ENCODE measurements at regions not wholly inside any gene's neighbourhood (a gene's known extent, or its start where the extent isn't known, plus 50 kb on each side); places are given as distances from the start of the nearest gene placed in this dataset.

DNA sequence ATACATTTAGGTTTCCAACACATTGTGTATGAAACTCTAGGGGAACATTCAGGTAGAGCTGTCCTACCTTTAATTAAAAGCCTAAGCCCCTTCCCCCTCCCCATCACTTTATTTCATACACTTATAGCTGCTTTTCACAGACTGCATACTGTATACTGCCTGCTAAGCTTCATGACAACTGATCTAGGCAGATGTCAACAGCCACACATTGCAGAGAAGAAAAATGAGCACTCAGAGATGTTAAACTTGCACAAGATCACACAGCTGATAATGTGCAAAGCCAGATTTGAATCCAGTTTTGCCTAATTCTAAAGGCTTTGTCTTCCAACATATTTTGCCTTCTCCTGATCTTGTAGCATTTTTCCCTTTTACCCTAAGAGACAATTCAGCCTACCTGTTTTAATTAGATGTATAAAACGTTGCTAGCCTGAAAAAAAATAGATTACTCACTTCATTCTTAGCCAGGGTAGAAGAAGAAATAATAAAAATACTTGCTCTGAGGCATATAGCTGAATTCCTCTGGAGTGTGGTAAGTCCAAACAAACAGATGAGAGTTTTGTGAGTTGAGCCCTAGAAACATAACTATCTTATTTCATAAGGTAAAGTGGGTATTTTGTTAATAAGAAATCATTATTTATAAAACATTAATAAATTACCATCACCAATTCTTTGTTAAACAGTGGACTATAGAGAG is 56.9 kb upstream of the CAST start:
- intact Hi-C loops (cut with DNase I), result loop anchor here (10.0 kb wide), 1 partner anchor 960 kb away; the partner anchor contains the start of gene RFESD
- TF ChIP-seq CTCF (IDR thresholded peaks at IDR 0.05), result no peak

GRCh38 chr5:96609369-96609768 is 52.8 kb upstream of the CAST start:
- Histone ChIP-seq H3K4me3 (no peak overlapping the region), H3K27ac (no peak overlapping the region), H3K27me3 (no peaks in the 10 kb centered on the region), H3K36me3 (no peaks in the 10 kb centered on the region), H3K4me1 (peaks cover 0 to 5% (median 2%) of the 10 kb centered on the region in 4 donors), H3K9me3 (no peaks in the 10 kb centered on the region)
- TF ChIP-seq POLR2A (IDR thresholded peaks at IDR 0.05) (no peak), CTCF (IDR thresholded peaks at IDR 0.05) (no peak), EP300 (IDR thresholded peaks at IDR 0.05) (no peak), POLR2AphosphoS5 (IDR thresholded peaks at IDR 0.05) (no peak)
- intact Hi-C loops (cut with DNase I), result loop anchor here (10.0 kb wide), 1 partner anchor 965 kb away; the partner anchor contains the start of gene RFESD
- 0 to 44% methylated on average over 1 of the region's 1 CpG for WGBS, 2 donors
- no peak for DNase-seq

More for the DNA sequence above, 56.9 kb upstream of the CAST start:
- no peak for DNase-seq
- no peak overlapping the region for H3K4me3 ChIP-seq
- H3K27ac ChIP-seq, result no peak overlapping the region
- no peaks in the 10 kb centered on the region for H3K36me3 ChIP-seq
- no peaks in the 10 kb centered on the region for H3K9me3 ChIP-seq
- no peaks in the 10 kb centered on the region for H3K4me1 ChIP-seq
- H3K27me3 ChIP-seq, result no peaks in the 10 kb centered on the region
- WGBS, 2 donors, result 42 to 73% methylated on average over 1 of the region's 1 CpG

- no peak for DNase-seq
- Histone ChIP-seq H3K36me3 (no peaks in the 10 kb centered on the region), H3K4me3 (no peak overlapping the region), H3K27ac (no peak overlapping the region), H3K9me3 (no peaks in the 10 kb centered on the region), H3K4me1 (peaks cover 0 to 10% (median 3%) of the 10 kb centered on the region in 4 donors), H3K27me3 (no peaks in the 10 kb centered on the region)
- intact Hi-C loops (cut with DNase I), result loop anchor here (5.0 to 10.0 kb wide), 3 partner anchors 194 to 552 kb away; partner anchors contain the start of genes ERAP1 and ERAP2
- WGBS, 2 donors, result 88 to 91% methylated on average over 4 of the region's 4 CpGs
- no peak for TF ChIP-seq POLR2A (IDR thresholded peaks at IDR 0.05)
- no peak for TF ChIP-seq EP300 (IDR thresholded peaks at IDR 0.05)
- TF ChIP-seq CTCF (IDR thresholded peaks at IDR 0.05), result no peak
- TF ChIP-seq POLR2AphosphoS5 (IDR thresholded peaks at IDR 0.05), result no peak
Measured at GRCh38 chr5:96610747-96611146, 51.4 kb upstream of the CAST start.

- WGBS, 2 donors, result 31 to 55% methylated on average over 2 of the region's 2 CpGs
- DNase-seq, result no peak
- Histone ChIP-seq H3K27ac (no peak overlapping the region), H3K9me3 (no peaks in the 10 kb centered on the region), H3K36me3 (no peaks in the 10 kb centered on the region), H3K27me3 (no peaks in the 10 kb centered on the region), H3K4me3 (no peak overlapping the region), H3K4me1 (peaks cover 0 to 10% (median 3%) of the 10 kb centered on the region in 4 donors)
- TF ChIP-seq CTCF (IDR thresholded peaks at IDR 0.05) (no peak), POLR2A (IDR thresholded peaks at IDR 0.05) (no peak), POLR2AphosphoS5 (IDR thresholded peaks at IDR 0.05) (no peak), EP300 (IDR thresholded peaks at IDR 0.05) (no peak)
- intact Hi-C loops (cut with DNase I), result loop anchor here (5.0 to 10.0 kb wide), 3 partner anchors 193 to 550 kb away; partner anchors contain the start of genes ERAP1 and ERAP2
Measured at GRCh38 chr5:96611946-96612345, 50.2 kb upstream of the CAST start.
